Fibroblast of lung (primary cell): ENCODE measurements at regions not wholly inside any gene's neighbourhood (a gene's known extent, or its start where the extent isn't known, plus 50 kb on each side); places are given as distances from the start of the nearest gene placed in this dataset.

Experiments
- DNase-seq, 2 donors: peaks; one replicate each; pipeline versions ENCODE4 v3.0.0 to v3.0.0-alpha.2; 2010; ENCODE audit warnings: low read depth in 2 of 2
- H2AFZ ChIP-seq: 2 replicates; pipeline ENCODE4 v1.5.1; 2012; ENCODE audit warnings: low read length, control low read depth, inconsistent platforms
- H3K27ac ChIP-seq: 2 replicates; pipeline ENCODE4 v1.5.1; 2011; ENCODE audit warnings: low read length, control low read depth; ENCODE audit not compliant: insufficient read depth
- H3K27me3 ChIP-seq: 2 replicates; pipeline ENCODE4 v1.5.1; 2011; ENCODE audit warnings: mild to moderate bottlenecking, low read length; ENCODE audit not compliant: control insufficient read depth, insufficient read depth
- H3K36me3 ChIP-seq: 2 replicates; pipeline ENCODE4 v1.5.1; 2011; ENCODE audit warnings: low read length; ENCODE audit not compliant: control insufficient read depth, insufficient read depth
- H3K4me1 ChIP-seq: 2 replicates; pipeline ENCODE4 v1.5.1; 2011; ENCODE audit warnings: low read length; ENCODE audit not compliant: control insufficient read depth, insufficient read depth; ENCODE audit errors: extremely low read depth
- H3K4me2 ChIP-seq: 2 replicates; pipeline ENCODE4 v1.5.1; 2011; ENCODE audit warnings: low read length, control low read depth; ENCODE audit not compliant: insufficient read depth; ENCODE audit errors: extremely low read depth
- H3K4me3 ChIP-seq, 4 experiments: fragments of 200-600 bp in 1 of 4; sonication (generic) in 1 of 4; replicated peaks in 1 of 4; 2 replicates each; pipeline ENCODE4 v1.5.1; 2011 to 2016; ENCODE audit warnings: low read length in 4 of 4, low read depth in 3 of 4, mild to moderate bottlenecking in 3 of 4, control low read depth in 2 of 4, inconsistent platforms in 1 of 4, mixed read lengths in 1 of 4; ENCODE audit not compliant: insufficient read depth in 1 of 4; ENCODE audit errors: control extremely low read depth in 1 of 4
- H3K79me2 ChIP-seq: 2 replicates; pipeline ENCODE4 v1.5.1; 2012; ENCODE audit warnings: mild to moderate bottlenecking, low read length, inconsistent platforms; ENCODE audit not compliant: control insufficient read depth, insufficient read depth
- H3K9ac ChIP-seq: 2 replicates; pipeline ENCODE4 v1.5.1; 2011; ENCODE audit warnings: mild to moderate bottlenecking, low read length, control low read depth; ENCODE audit not compliant: insufficient read depth
- H3K9me3 ChIP-seq: 2 replicates; pipeline ENCODE4 v1.5.1; 2012; ENCODE audit warnings: low read depth, low read length; ENCODE audit not compliant: control insufficient read depth, insufficient read depth
- H4K20me1 ChIP-seq: 2 replicates; pipeline ENCODE4 v1.5.1; 2011; ENCODE audit warnings: low read length; ENCODE audit not compliant: control insufficient read depth, insufficient read depth; ENCODE audit errors: extremely low read depth
- CTCF ChIP-seq, 2 donors: IDR thresholded peaks in 1 of 2; conservative IDR thresholded peaks in 1 of 2; 1 replicate in 1 of 2; 2 replicates in 1 of 2; pipeline ENCODE4 v1.5.1; 2011 to 2012; ENCODE audit warnings: low read length in 2 of 2, control low read depth in 1 of 2, inconsistent platforms in 1 of 2, low read depth in 1 of 2, mild to moderate bottlenecking in 1 of 2
- EZH2 ChIP-seq: IDR thresholded peaks from 2 replicates; pipeline ENCODE4 v1.5.1; 2012; ENCODE audit warnings: low read length, control low read depth, mild to moderate bottlenecking; ENCODE audit errors: missing control alignments

GRCh38 chr5:72741805-72742204 is 74.7 kb upstream of the TNPO1 start:
- TF ChIP-seq EZH2 (no peak), CTCF (conservative IDR thresholded peaks at IDR 0.05 in 1 of 2, IDR thresholded peaks at IDR 0.05 in 1 of 2; ENCODE audit: low read depth in 1 of 2, low read length in 2 of 2) (no peak)
- no peak overlapping the region for H2AFZ ChIP-seq
- DNase-seq = no peak

GRCh38 chr5:72733810-72734209 is 82.7 kb upstream of the TNPO1 start:
- Histone ChIP-seq H4K20me1 (no peaks in the 10 kb centered on the region), H3K4me3 (no peak overlapping the region), H3K9me3 (no peaks in the 10 kb centered on the region), H3K4me2 (no peak overlapping the region), H3K36me3 (no peaks in the 10 kb centered on the region), H3K27ac (no peak overlapping the region), H3K27me3 (no peaks in the 10 kb centered on the region), H3K9ac (no peak overlapping the region), H3K4me1 (no peaks in the 10 kb centered on the region), H2AFZ (no peak overlapping the region), H3K79me2 (no peaks in the 10 kb centered on the region)
- no peak for DNase-seq
- no peak for TF ChIP-seq CTCF (conservative IDR thresholded peaks at IDR 0.05 in 1 of 2, IDR thresholded peaks at IDR 0.05 in 1 of 2; ENCODE audit: low read depth in 1 of 2, low read length in 2 of 2)
- no peak for TF ChIP-seq EZH2

More at GRCh38 chr5:72741805-72742204, 74.7 kb upstream of the TNPO1 start:
- Histone ChIP-seq H3K4me2 (no peak overlapping the region), H4K20me1 (no peaks in the 10 kb centered on the region), H3K36me3 (no peaks in the 10 kb centered on the region), H3K4me3 (no peak overlapping the region), H3K9me3 (no peaks in the 10 kb centered on the region), H3K79me2 (no peaks in the 10 kb centered on the region), H3K27me3 (no peaks in the 10 kb centered on the region), H3K27ac (no peak overlapping the region), H3K9ac (no peak overlapping the region), H3K4me1 (no peaks in the 10 kb centered on the region)

- H3K79me2 ChIP-seq = no peaks in the 10 kb centered on the region
- H3K4me1 ChIP-seq = no peaks in the 10 kb centered on the region
- no peak overlapping the region for H2AFZ ChIP-seq
- H3K27me3 ChIP-seq = no peaks in the 10 kb centered on the region
- TF ChIP-seq EZH2 = no peak
- no peak for TF ChIP-seq CTCF (conservative IDR thresholded peaks at IDR 0.05 in 1 of 2, IDR thresholded peaks at IDR 0.05 in 1 of 2; ENCODE audit: low read depth in 1 of 2, low read length in 2 of 2)
- H3K9me3 ChIP-seq = no peaks in the 10 kb centered on the region
- H3K4me3 ChIP-seq = no peak overlapping the region
- no peak overlapping the region for H3K4me2 ChIP-seq
- no peaks in the 10 kb centered on the region for H4K20me1 ChIP-seq
- H3K36me3 ChIP-seq = no peaks in the 10 kb centered on the region
- no peak overlapping the region for H3K9ac ChIP-seq
- no peak overlapping the region for H3K27ac ChIP-seq
- no peak for DNase-seq
Measured at GRCh38 chr5:72723581-72723980, 92.9 kb upstream of the TNPO1 start.
